ENCODE measurements at regions not wholly inside any gene's neighbourhood (a gene's known extent, or its start where the extent isn't known, plus 50 kb on each side); places are given as distances from the start of the nearest gene placed in this dataset.

DNA sequence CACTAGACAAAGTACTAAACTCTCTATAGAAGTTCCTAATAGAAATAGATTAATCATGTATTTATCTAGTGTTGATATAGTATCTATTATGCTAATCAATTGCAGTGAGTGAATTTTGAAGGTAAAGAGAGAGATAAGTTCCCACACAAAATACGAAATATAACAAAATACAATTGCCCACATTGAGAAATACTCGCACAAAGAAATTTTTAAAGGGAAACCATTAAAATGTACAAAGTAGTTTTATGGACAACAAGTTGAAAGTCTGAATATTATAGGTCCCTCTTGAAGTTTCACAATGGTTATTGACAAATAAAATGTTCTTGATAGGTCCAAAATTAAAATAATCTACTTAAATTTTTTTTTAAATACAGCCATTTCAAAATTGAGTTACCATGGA, 1031.1 kb downstream of the SORCS1 start:
- DNase-seq (ENCODE audit: low spot score), result no peak
- TF ChIP-seq, protein P1, sequence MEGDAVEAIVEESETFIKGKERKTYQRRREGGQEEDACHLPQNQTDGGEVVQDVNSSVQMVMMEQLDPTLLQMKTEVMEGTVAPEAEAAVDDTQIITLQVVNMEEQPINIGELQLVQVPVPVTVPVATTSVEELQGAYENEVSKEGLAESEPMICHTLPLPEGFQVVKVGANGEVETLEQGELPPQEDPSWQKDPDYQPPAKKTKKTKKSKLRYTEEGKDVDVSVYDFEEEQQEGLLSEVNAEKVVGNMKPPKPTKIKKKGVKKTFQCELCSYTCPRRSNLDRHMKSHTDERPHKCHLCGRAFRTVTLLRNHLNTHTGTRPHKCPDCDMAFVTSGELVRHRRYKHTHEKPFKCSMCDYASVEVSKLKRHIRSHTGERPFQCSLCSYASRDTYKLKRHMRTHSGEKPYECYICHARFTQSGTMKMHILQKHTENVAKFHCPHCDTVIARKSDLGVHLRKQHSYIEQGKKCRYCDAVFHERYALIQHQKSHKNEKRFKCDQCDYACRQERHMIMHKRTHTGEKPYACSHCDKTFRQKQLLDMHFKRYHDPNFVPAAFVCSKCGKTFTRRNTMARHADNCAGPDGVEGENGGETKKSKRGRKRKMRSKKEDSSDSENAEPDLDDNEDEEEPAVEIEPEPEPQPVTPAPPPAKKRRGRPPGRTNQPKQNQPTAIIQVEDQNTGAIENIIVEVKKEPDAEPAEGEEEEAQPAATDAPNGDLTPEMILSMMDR (IDR thresholded peaks at IDR 0.05; ENCODE audit: extremely low read depth, missing control alignments), result no peak

DNA sequence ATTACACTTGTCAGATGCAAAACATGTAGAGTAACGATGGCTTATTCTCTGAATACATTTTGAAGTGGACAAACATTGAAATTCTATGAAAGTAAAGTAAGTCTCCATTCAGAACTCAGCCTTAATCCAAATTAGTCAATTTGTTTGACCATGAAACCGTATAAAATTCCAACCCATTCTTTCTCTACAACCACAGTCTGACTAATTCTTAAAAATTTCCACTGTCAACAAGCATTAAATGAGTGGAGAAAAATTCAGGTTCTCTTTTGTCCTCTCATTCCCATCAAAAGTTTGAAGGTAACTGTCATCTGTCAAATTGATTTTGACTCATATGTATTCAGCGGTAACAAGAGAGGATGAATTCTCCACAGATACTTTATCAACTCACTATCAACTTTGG, 1031.5 kb downstream of the SORCS1 start:
- TF ChIP-seq, protein P1 (IDR thresholded peaks at IDR 0.05; ENCODE audit: extremely low read depth, missing control alignments), result no peak
- DNase-seq (ENCODE audit: low spot score), result no peak

DNA sequence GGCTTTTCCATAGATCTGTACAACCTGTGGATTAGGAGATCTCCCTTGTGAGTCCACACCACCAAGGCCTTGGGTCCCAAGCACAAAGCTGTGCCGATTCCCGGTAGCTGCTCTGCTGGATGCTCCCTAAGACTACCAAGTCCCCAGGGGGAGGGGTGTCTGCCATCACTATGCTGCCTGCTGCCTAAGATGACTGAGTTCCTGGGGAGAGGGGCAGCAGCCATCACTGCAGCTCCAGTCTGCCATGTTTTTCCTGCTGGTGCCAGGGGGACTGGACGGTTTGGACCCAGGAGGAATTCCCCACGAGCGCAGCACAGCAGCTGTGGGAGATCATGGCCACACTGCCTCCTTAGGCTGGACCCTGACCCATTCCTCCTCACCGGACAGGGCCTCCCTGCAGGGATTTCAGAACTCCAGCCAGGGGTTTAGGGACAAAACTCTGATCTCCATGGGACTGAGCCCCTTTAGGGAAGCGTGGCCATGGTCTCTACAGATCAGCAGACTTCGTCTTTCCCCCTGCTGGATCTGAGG, 1049.8 kb downstream of the SORCS1 start:
- TF ChIP-seq, protein P1 (IDR thresholded peaks at IDR 0.05; ENCODE audit: extremely low read depth, missing control alignments), result no peak
- no peak for DNase-seq (ENCODE audit: low spot score)

DNA sequence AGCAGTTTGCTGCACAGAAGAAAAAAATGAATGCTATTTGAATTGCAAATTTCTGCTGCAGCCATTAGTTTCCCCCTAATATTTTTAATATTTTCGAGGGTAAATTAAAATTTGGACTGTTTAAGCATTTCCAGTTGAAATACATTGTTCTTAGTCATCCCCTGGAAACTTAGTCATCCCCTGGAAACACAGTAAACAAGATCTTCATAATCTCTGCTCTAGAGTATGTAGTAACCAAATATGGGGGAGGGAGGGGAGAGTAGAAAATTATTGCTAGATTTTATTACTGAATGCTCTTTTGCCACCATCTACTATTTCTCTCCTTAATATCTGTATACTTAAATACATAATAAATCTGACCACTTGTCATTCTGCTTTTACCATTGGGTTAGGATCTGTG, 1053.3 kb downstream of the SORCS1 start:
- no peak for DNase-seq (ENCODE audit: low spot score)
- TF ChIP-seq, protein P1 (IDR thresholded peaks at IDR 0.05; ENCODE audit: extremely low read depth, missing control alignments), result no peak

DNA sequence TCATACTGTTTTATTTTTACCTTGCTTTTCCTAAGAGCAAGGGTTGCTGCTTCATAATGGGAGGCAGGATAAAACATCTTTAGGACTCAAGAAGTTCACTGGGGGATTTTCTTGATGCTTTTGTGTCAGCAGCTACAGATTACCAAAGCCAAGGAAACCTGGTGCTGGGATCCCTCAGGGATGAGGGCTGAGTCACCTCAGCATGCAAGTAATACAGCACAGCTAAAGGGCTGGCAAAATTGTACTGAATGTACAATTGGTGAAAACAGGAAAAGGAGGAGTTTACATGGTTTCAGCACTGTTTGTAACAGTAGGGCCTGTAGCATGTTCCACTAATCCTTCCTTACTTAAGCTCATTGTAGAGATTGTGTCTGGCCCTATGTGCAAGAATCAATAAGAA, 1056.8 kb downstream of the SORCS1 start:
- TF ChIP-seq, protein P1 (IDR thresholded peaks at IDR 0.05; ENCODE audit: extremely low read depth, missing control alignments), result no peak
- no peak for DNase-seq (ENCODE audit: low spot score)

DNA sequence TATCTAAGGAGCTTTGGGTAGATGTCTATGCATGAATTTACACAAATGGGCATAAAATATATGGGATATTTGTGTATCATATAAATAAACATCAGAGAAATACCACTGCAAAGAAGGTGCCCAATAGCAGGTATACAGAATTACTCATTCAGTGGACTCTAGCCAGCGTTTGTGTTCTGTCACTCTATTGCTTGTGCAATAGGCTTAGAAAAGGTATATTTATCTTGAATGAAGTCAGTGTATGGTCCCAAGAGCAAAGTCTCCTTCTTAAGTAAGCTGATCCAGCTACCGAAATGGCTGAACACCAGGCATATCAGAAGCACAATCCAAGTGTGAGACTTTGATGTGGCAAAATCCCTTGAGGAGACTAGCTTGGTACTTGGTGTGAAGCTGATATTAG, 1058.4 kb downstream of the SORCS1 start:
- no peak for DNase-seq (ENCODE audit: low spot score)
- TF ChIP-seq, protein P1 (IDR thresholded peaks at IDR 0.05; ENCODE audit: extremely low read depth, missing control alignments), result no peak

DNA sequence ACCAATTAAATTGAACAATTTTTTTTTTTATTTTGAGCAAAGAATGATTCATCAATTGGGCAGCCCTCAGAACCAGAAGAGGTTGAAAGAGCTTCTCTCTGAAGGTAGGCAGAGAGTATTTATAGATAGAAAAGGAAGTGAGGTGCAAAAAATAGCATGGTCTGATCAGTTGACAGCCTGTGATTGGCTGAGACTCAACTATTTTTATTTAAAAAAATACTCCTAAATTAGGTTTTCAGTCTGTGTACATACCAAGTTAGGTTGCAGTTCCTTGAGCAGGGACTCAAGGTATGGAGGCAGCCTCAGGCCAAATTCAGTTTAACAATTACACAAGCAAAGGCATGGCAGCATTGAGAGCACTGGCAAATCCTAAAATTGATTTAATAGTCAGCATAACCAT, 1074.7 kb downstream of the SORCS1 start:
- TF ChIP-seq, protein P1 (IDR thresholded peaks at IDR 0.05; ENCODE audit: extremely low read depth, missing control alignments), result no peak
- DNase-seq (ENCODE audit: low spot score), result no peak

Measured in GM20000 (cell line).